ENCODE measurements at regions not wholly inside any gene's neighbourhood (a gene's known extent, or its start where the extent isn't known, plus 50 kb on each side); places are given as distances from the start of the nearest gene placed in this dataset.

DNA sequence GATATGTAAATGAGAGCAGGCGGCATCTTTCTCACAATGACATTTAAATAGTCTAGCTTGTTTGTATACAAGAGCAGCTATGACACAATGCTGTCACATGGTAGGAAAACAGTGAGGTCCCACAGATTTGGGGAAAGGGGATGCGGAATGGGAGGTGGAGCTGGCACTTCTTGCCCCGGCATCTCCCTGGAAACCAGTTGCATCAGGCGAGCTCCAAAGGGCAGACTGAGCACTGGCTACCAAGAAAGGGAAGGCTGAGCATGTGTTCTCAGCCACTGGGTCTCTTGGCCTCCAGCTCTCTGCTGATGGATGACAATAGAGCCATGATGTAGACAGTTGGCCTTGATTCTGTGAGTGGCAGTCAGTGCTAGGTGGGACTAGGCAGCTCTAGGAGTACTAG lies 109.0 kb downstream of the UCHL1 start:
- Histone ChIP-seq H3K27ac (ENCODE audit: low read depth, low read length) (no peak overlapping the region), H4K20me1 (replicated peaks in 1 of 2; ENCODE audit: control insufficient read depth in 1 of 2, insufficient read depth in 2 of 2, low read length in 2 of 2) (peaks cover 3 to 6% of the 10 kb centered on the region in 2 experiments), H3K56ac (replicated peaks; ENCODE audit: insufficient read length, low read depth, low read length) (no peak overlapping the region), H3K4ac (replicated peaks; ENCODE audit: insufficient read length, low read depth, low read length) (no peak overlapping the region), H3K36me3 (ENCODE audit: control insufficient read depth in 2 of 4, insufficient read depth in 4 of 4, low read length in 3 of 4) (no peaks in the 10 kb centered on the region), H3K18ac (ENCODE audit: extremely low read depth, low read length) (no peak overlapping the region), H4K91ac (replicated peaks; ENCODE audit: insufficient read length, low read length) (no peak overlapping the region), H3K9ac (replicated peaks in 1 of 4; ENCODE audit: extremely low read depth in 1 of 4, low read depth in 3 of 4, low read length in 3 of 4) (no peak overlapping the region), H3K79me2 (ENCODE audit: control insufficient read depth in 1 of 2, insufficient read depth in 2 of 2, low read length in 2 of 2) (no peaks in the 10 kb centered on the region), H3K4me2 (ENCODE audit: insufficient read depth in 1 of 2, low read depth in 2 of 2, low read length in 2 of 2) (peak overlapping the region in 1 of 2 experiments; percentile 15; a peak in 1 of 4 replicates), H2BK120ac (replicated peaks; ENCODE audit: low read depth, low read length) (no peak overlapping the region), H3K23me2 (ENCODE audit: low read depth, low read length) (peaks cover 11% of the 10 kb centered on the region; the same call in 1 of the 2 replicates), H4K5ac (ENCODE audit: insufficient read length, low read depth, low read length) (no peak overlapping the region), H2BK5ac (ENCODE audit: low read depth, low read length) (no peak overlapping the region), H2BK15ac (ENCODE audit: low read length) (no peak overlapping the region), H2AK5ac (ENCODE audit: low read depth, low read length) (no peak overlapping the region), H2BK12ac (ENCODE audit: low read depth, low read length) (no peak overlapping the region), H3K14ac (ENCODE audit: insufficient read length) (no peak overlapping the region), H2AFZ (ENCODE audit: low read length) (no peak overlapping the region), H3K4me1 (replicated peaks in 1 of 4; ENCODE audit: control insufficient read depth in 3 of 4, insufficient read depth in 4 of 4, low read length in 3 of 4) (peaks cover 15 to 29% (median 18%) of the 10 kb centered on the region in 4 experiments), H2BK20ac (ENCODE audit: low read length) (no peak overlapping the region), H4K8ac (ENCODE audit: extremely low read depth, insufficient read depth, low read length) (no peak overlapping the region), H3K23ac (ENCODE audit: insufficient read length) (no peak overlapping the region), H3K27me3 (replicated peaks in 1 of 4; ENCODE audit: control insufficient read depth in 3 of 4, extremely low read depth in 1 of 4, insufficient read depth in 3 of 4, low read length in 3 of 4) (peaks cover 22 to 49% (median 45%) of the 10 kb centered on the region in 4 experiments), H3K9me3 (ENCODE audit: insufficient read depth in 2 of 2, low read depth in 1 of 2, low read length in 1 of 2) (no peaks in the 10 kb centered on the region), H3K79me1 (ENCODE audit: low read depth, low read length) (no peaks in the 10 kb centered on the region), H3K4me3 (ENCODE audit: extremely low read depth in 1 of 4, insufficient read depth in 2 of 4, low read depth in 3 of 4, low read length in 4 of 4) (no peak overlapping the region)
- no peak for DNase-seq (ENCODE audit: low read depth in 1 of 2, low spot score in 2 of 2)
- ChIA-PET CTCF (ENCODE audit: partially characterized antibody) (interaction anchor here (0.7 to 1.1 kb wide), 4 partner anchors 53 to 278 kb away, joined by 3 to 4 read pairs (median 4); no protein-coding TSS in a partner anchor), POLR2A (ENCODE audit: partially characterized antibody) (interaction anchor here (0.9 to 1.3 kb wide), 2 partner anchors 20 to 66 kb away, joined by 3 read pairs; no protein-coding TSS in a partner anchor)
- no peak for FAIRE-seq
- WGBS, 2 experiments (ENCODE audit: extremely low coverage in 1 of 2, insufficient coverage in 1 of 2, insufficient read length in 1 of 2, insufficient replicate concordance in 2 of 2, low coverage in 1 of 2, low lambda C conversion rate in 2 of 2, missing lambda C conversion rate in 1 of 2) = 53% methylated on average over 4 of the region's 4 CpGs; no CpG with 5 or more reads in 1 of the 2 experiments
- TF ChIP-seq NANOG (IDR thresholded peaks at IDR 0.05; ENCODE audit: insufficient read depth, low read depth, low read length, poor library complexity, severe bottlenecking) (no peak), RFX5 (IDR thresholded peaks at IDR 0.05; ENCODE audit: borderline replicate concordance, low read depth, low read length) (no peak), POLR2AphosphoS5 (IDR thresholded peaks at IDR 0.05; ENCODE audit: low read depth, low read length) (no peak), ASH2L (IDR thresholded peaks at IDR 0.05; ENCODE audit: low read length) (no peak)
- TF ChIP-seq, protein P1, sequence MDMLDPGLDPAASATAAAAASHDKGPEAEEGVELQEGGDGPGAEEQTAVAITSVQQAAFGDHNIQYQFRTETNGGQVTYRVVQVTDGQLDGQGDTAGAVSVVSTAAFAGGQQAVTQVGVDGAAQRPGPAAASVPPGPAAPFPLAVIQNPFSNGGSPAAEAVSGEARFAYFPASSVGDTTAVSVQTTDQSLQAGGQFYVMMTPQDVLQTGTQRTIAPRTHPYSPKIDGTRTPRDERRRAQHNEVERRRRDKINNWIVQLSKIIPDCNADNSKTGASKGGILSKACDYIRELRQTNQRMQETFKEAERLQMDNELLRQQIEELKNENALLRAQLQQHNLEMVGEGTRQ (IDR thresholded peaks at IDR 0.05; ENCODE audit: low read length) = 0 out of 2 replicates have a peak, but pooled peaks have one; percentile 7
